ENCODE measurements at regions not wholly inside any gene's neighbourhood (a gene's known extent, or its start where the extent isn't known, plus 50 kb on each side); places are given as distances from the start of the nearest gene placed in this dataset.

- no peak for TF ChIP-seq CTCF (IDR thresholded peaks at IDR 0.05; ENCODE audit: control insufficient read depth, extremely low read depth, insufficient read depth)
- H3K4me3 ChIP-seq (ENCODE audit: low read depth, low read length): no peak overlapping the region
- no peak for DNase-seq (ENCODE audit: low read depth)
Measured at GRCh38 chr16:61415126-61415525, 621.1 kb downstream of the CDH8 start.

- no peak overlapping the region for H3K4me3 ChIP-seq (ENCODE audit: low read depth, low read length)
- no peak for DNase-seq (ENCODE audit: low read depth)
- no peak for TF ChIP-seq CTCF (IDR thresholded peaks at IDR 0.05; ENCODE audit: control insufficient read depth, extremely low read depth, insufficient read depth)
Measured at GRCh38 chr16:61413021-61413420, 623.2 kb downstream of the CDH8 start.

- no peak overlapping the region for H3K4me3 ChIP-seq (ENCODE audit: low read depth, low read length)
- TF ChIP-seq CTCF (IDR thresholded peaks at IDR 0.05; ENCODE audit: control insufficient read depth, extremely low read depth, insufficient read depth): no peak
- no peak for DNase-seq (ENCODE audit: low read depth)
Measured at GRCh38 chr16:61412562-61412961, 623.7 kb downstream of the CDH8 start.

- TF ChIP-seq CTCF (IDR thresholded peaks at IDR 0.05; ENCODE audit: control insufficient read depth, extremely low read depth, insufficient read depth): no peak
- no peak overlapping the region for H3K4me3 ChIP-seq (ENCODE audit: low read depth, low read length)
- no peak for DNase-seq (ENCODE audit: low read depth)
Measured at GRCh38 chr16:61409604-61410003, 626.6 kb downstream of the CDH8 start.

GRCh38 chr16:61403386-61403785 is 632.9 kb downstream of the CDH8 start:
- TF ChIP-seq CTCF (IDR thresholded peaks at IDR 0.05; ENCODE audit: control insufficient read depth, extremely low read depth, insufficient read depth): no peak
- H3K4me3 ChIP-seq (ENCODE audit: low read depth, low read length): no peak overlapping the region
- no peak for DNase-seq (ENCODE audit: low read depth)

GRCh38 chr16:61391896-61392295 is 644.3 kb downstream of the CDH8 start:
- no peak overlapping the region for H3K4me3 ChIP-seq (ENCODE audit: low read depth, low read length)
- no peak for TF ChIP-seq CTCF (IDR thresholded peaks at IDR 0.05; ENCODE audit: control insufficient read depth, extremely low read depth, insufficient read depth)
- no peak for DNase-seq (ENCODE audit: low read depth)

- no peak for DNase-seq (ENCODE audit: low read depth)
- no peak for TF ChIP-seq CTCF (IDR thresholded peaks at IDR 0.05; ENCODE audit: control insufficient read depth, extremely low read depth, insufficient read depth)
- H3K4me3 ChIP-seq (ENCODE audit: low read depth, low read length): no peak overlapping the region
Measured at GRCh38 chr16:61390965-61391637, 645.1 kb downstream of the CDH8 start.

Measured in LNCaP clone FGC (cell line).